HG02981 (cell line): ENCODE measurements at regions not wholly inside any gene's neighbourhood (a gene's known extent, or its start where the extent isn't known, plus 50 kb on each side); places are given as distances from the start of the nearest gene placed in this dataset.

Source experiments
- ATAC-seq: cut with Tn5 transposase; IDR thresholded peaks from one replicate; pipeline ENCODE4 v1.9.1; 2021; ENCODE audit warnings: mild to moderate bottlenecking, moderate library complexity; ENCODE audit not compliant: unreplicated experiment

GRCh38 chr3:159910991-159911663, 77.5 kb upstream of the IL12A start:
- peak; percentile 89 for ATAC-seq

GRCh38 chr3:159911664-159912037, 77.0 kb upstream of the IL12A start:
- no peak for ATAC-seq

GRCh38 chr3:159913712-159914414, 74.8 kb upstream of the IL12A start:
- ATAC-seq, result no peak

GRCh38 chr3:159914426-159914825, 74.2 kb upstream of the IL12A start:
- ATAC-seq, result no peak

- no peak for ATAC-seq
These were observed 72.6 kb upstream of the IL12A start for GRCh38 chr3:159916052-159916451.

- no peak for ATAC-seq
These were observed 71.5 kb upstream of the IL12A start for GRCh38 chr3:159917141-159917540.

GRCh38 chr3:159919873-159920272, 68.8 kb upstream of the IL12A start:
- peak; percentile 81 for ATAC-seq

- no peak for ATAC-seq
These were observed 66.3 kb upstream of the IL12A start for GRCh38 chr3:159922193-159922840.

- peak; percentile 84 for ATAC-seq
These were observed 65.7 kb upstream of the IL12A start for GRCh38 chr3:159922861-159923312.

GRCh38 chr3:159923336-159923735, 65.3 kb upstream of the IL12A start:
- ATAC-seq, result no peak

GRCh38 chr3:159923956-159924355, 64.7 kb upstream of the IL12A start:
- ATAC-seq, result no peak

GRCh38 chr3:159924411-159924810, 64.2 kb upstream of the IL12A start:
- no peak for ATAC-seq

- ATAC-seq, result no peak
These were observed 63.4 kb upstream of the IL12A start for GRCh38 chr3:159925248-159925647.

- ATAC-seq, result no peak
These were observed 62.1 kb upstream of the IL12A start for GRCh38 chr3:159926573-159926972.

GRCh38 chr3:159928071-159928491, 60.6 kb upstream of the IL12A start:
- ATAC-seq, result no peak

- ATAC-seq, result no peak
These were observed 60.0 kb upstream of the IL12A start for GRCh38 chr3:159928666-159929065.

GRCh38 chr3:159929171-159930141, 59.2 kb upstream of the IL12A start:
- ATAC-seq, result peak; percentile 76

GRCh38 chr3:159934216-159934615, 54.4 kb upstream of the IL12A start:
- no peak for ATAC-seq

GRCh38 chr3:159936541-159936940, 52.1 kb upstream of the IL12A start:
- ATAC-seq, result no peak

GRCh38 chr3:159937561-159938166, 51.0 kb upstream of the IL12A start:
- ATAC-seq, result no peak
